Ishikawa (cell line): ENCODE measurements at regions not wholly inside any gene's neighbourhood (a gene's known extent, or its start where the extent isn't known, plus 50 kb on each side); places are given as distances from the start of the nearest gene placed in this dataset.

Source experiments
- CEBPB ChIP-seq: IDR thresholded peaks from 2 replicates; pipeline ENCODE4 v1.6.1; 2012
- CREB1 ChIP-seq: IDR thresholded peaks from 2 replicates; pipeline ENCODE4 v1.6.1; 2012; ENCODE audit warnings: low read depth
- EGR1 ChIP-seq: IDR thresholded peaks from 2 replicates; pipeline ENCODE4 v1.6.1; 2012
- EP300 ChIP-seq: IDR thresholded peaks from 2 replicates; pipeline ENCODE4 v1.6.1; 2012; ENCODE audit warnings: borderline replicate concordance
- FOXM1 ChIP-seq: IDR thresholded peaks from 2 replicates; pipeline ENCODE4 v1.6.1; 2012; ENCODE audit warnings: low read depth, borderline replicate concordance
- NFIC ChIP-seq: IDR thresholded peaks from 2 replicates; pipeline ENCODE4 v1.6.1; 2012
- RAD21 ChIP-seq: IDR thresholded peaks from 2 replicates; pipeline ENCODE4 v1.6.1; 2012; ENCODE audit warnings: low read depth
- REST ChIP-seq: IDR thresholded peaks from 2 replicates; pipeline ENCODE4 v1.6.1; 2012; ENCODE audit warnings: low read depth, mild to moderate bottlenecking
- TAF1 ChIP-seq: IDR thresholded peaks from 2 replicates; pipeline ENCODE4 v1.6.1; 2012; ENCODE audit warnings: low read depth, mild to moderate bottlenecking
- TCF12 ChIP-seq: IDR thresholded peaks from 2 replicates; pipeline ENCODE4 v1.6.1; 2012; ENCODE audit warnings: low read depth
- TEAD4 ChIP-seq: IDR thresholded peaks from 2 replicates; pipeline ENCODE4 v1.6.1; 2012
- YY1 ChIP-seq: IDR thresholded peaks from 2 replicates; pipeline ENCODE4 v1.6.1; 2012; ENCODE audit warnings: low read depth
- ZBTB7A ChIP-seq: IDR thresholded peaks from 2 replicates; pipeline ENCODE4 v1.6.1; 2012; ENCODE audit warnings: low read depth
- TF ChIP-seq, protein P1 (sequence below): IDR thresholded peaks from 2 replicates; pipeline ENCODE4 v1.6.1; 2012
- TF ChIP-seq, protein P2 (sequence below): IDR thresholded peaks from 2 replicates; pipeline ENCODE4 v1.6.1; 2012

GRCh38 chr4:177204126-177204525, 105.5 kb upstream of the NEIL3 start:
- TF ChIP-seq, protein P1, sequence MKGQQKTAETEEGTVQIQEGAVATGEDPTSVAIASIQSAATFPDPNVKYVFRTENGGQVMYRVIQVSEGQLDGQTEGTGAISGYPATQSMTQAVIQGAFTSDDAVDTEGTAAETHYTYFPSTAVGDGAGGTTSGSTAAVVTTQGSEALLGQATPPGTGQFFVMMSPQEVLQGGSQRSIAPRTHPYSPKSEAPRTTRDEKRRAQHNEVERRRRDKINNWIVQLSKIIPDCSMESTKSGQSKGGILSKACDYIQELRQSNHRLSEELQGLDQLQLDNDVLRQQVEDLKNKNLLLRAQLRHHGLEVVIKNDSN: no peak
- TF ChIP-seq TEAD4 (no peak), YY1 (no peak), EP300 (no peak), FOXM1 (no peak)

GRCh38 chr4:177214935-177215334, 94.7 kb upstream of the NEIL3 start:
- TF ChIP-seq RAD21 (no peak), TEAD4 (no peak), FOXM1 (no peak), EGR1 (no peak), EP300 (no peak), REST (no peak), NFIC (no peak), CEBPB (no peak), TAF1 (no peak), CREB1 (no peak), ZBTB7A (no peak), TCF12 (no peak), YY1 (no peak)
- TF ChIP-seq, protein P2, sequence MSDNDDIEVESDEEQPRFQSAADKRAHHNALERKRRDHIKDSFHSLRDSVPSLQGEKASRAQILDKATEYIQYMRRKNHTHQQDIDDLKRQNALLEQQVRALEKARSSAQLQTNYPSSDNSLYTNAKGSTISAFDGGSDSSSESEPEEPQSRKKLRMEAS: no peak
- TF ChIP-seq, protein P1: no peak

DNA sequence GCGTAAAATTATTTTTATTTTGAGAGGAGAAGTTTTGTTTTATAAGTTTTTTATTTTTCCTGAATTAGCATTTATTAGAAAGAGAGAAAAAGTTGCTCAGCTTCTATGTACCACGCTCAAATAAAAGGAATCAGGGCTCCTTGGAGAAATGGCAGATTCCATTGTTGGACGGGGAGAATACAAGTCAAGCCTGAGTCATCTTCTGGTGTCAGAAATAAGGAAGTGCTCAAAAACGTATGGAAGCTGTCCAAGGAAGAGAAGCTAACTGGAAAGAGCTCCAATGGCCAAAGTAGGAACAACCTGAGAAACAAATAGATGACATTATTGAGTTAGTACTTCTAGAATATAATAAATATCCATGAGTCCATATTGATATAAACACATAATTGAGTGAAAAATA, 89.3 kb upstream of the NEIL3 start:
- no peak for TF ChIP-seq CEBPB
- TF ChIP-seq RAD21: no peak
- TF ChIP-seq CREB1: no peak
- TF ChIP-seq, protein P1: no peak
- no peak for TF ChIP-seq YY1
- TF ChIP-seq TAF1: no peak
- no peak for TF ChIP-seq NFIC
- no peak for TF ChIP-seq REST
- TF ChIP-seq, protein P2: no peak
- no peak for TF ChIP-seq TEAD4
- TF ChIP-seq TCF12: no peak
- no peak for TF ChIP-seq ZBTB7A
- TF ChIP-seq FOXM1: no peak
- no peak for TF ChIP-seq EP300

GRCh38 chr4:177222781-177223180, 86.9 kb upstream of the NEIL3 start:
- no peak for TF ChIP-seq REST
- no peak for TF ChIP-seq YY1
- no peak for TF ChIP-seq TCF12
- TF ChIP-seq TAF1: no peak
- no peak for TF ChIP-seq EGR1

DNA sequence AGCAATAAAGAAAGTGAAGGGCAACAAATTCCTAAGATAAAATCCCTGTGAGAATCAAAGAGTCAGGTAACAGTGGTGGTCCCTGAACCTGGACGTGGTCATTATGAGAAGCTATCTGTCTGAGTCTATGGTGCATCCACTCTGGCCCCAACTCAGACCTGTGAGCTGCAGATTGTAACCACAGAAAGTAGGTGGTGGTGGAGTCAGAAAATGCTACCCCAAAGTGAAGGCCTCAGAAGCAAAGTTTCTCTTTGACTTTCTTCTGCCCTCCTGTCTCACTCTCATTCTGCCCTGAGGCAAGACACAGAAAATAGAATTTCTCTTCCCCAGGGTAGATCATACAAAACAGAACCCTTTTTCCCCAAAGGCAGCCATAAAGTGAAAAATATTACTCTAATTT, 84.1 kb upstream of the NEIL3 start:
- no peak for TF ChIP-seq EP300
